Motor neuron (in vitro differentiated cells): ENCODE measurements at regions not wholly inside any gene's neighbourhood (a gene's known extent, or its start where the extent isn't known, plus 50 kb on each side); places are given as distances from the start of the nearest gene placed in this dataset.
"Not testable (repeated sequence)": the region's sequence is repeated elsewhere in the genome, so short reads cannot be mapped to it uniquely, and the experiment has no call there.

ENCODE experiments used
- ATAC-seq, 8 experiments: fragments of 200-7000 bp; cut with Tn5 transposase; replicated peaks in 6 of 8; 2 replicates each; pipeline ENCODE4 v1.8.0; 2021; ENCODE audit warnings: mild to moderate bottlenecking in 8 of 8, moderate library complexity in 8 of 8
- H3K27ac ChIP-seq, 2 donors: fragments of 250-450 bp; sonication (Bioruptor Pico); 2 replicates each; pipeline ENCODE4 v1.9.0; 2021; ENCODE audit warnings: antibody characterized with exemption in 2 of 2, mild to moderate bottlenecking in 2 of 2, moderate library complexity in 1 of 2
- H3K4me1 ChIP-seq, 2 donors: fragments of 250-450 bp; sonication (Bioruptor Pico); replicated peaks in 1 of 2; 2 replicates each; pipeline ENCODE4 v1.6.1; 2021; ENCODE audit warnings: antibody characterized with exemption in 2 of 2, mild to moderate bottlenecking in 2 of 2, moderate library complexity in 1 of 2
- H3K4me3 ChIP-seq, 5 donors: fragments of 250-450 bp; sonication (Bioruptor Pico); 2 replicates each; pipeline ENCODE4 v1.9.0; 2021; ENCODE audit warnings: antibody characterized with exemption in 5 of 5, mild to moderate bottlenecking in 5 of 5, moderate library complexity in 4 of 5
- WGBS, 10 experiments: fragments of 450-650 bp; shearing (Covaris generic); methylation state at CpG; one replicate each; pipeline ENCODE4 v1.0.0; 2022; 5-methylcytosine and 5-hydroxymethylcytosine counted together
- in situ Hi-C, 9 experiments: fragments of 400-800 bp; cut with MboI; loops; one replicate each; pipeline ENCODE4 v1.15.0; 2021; ENCODE audit warnings: low sequenced_read_pairs in 9 of 9, low pct_unique_long_range_greater_than_20kb in 2 of 9; ENCODE audit not compliant: unreplicated experiment in 9 of 9

- H3K4me3 ChIP-seq = no peak overlapping the region
- peak in 3 of 8 experiments; percentile 16 to 26 (median 18) for ATAC-seq
- H3K4me1 ChIP-seq = peaks cover 0 to 25% of the 10 kb centered on the region in 2 donors
- WGBS, 10 experiments = 43 to 100% (median 64%) methylated on average over 1 to 7 of the region's 7 CpGs
- in situ Hi-C loops = no loop called here
- no peak overlapping the region for H3K27ac ChIP-seq
Measured at GRCh38 chr6:97460394-97461080, 177.5 kb upstream of the MMS22L start.

- Histone ChIP-seq H3K4me3 (no peak overlapping the region), H3K4me1 (peaks cover 4 to 28% of the 10 kb centered on the region in 2 donors), H3K27ac (no peak overlapping the region)
- in situ Hi-C loops = no loop called here
- peak in 4 of 8 experiments; percentile 45 to 57 (median 50) for ATAC-seq
- 0 to 53% (median 15%) methylated on average over 1 to 3 of the region's 3 CpGs; no CpG with 5 or more reads in 1 of the 10 experiments for WGBS, 10 experiments
Measured at GRCh38 chr6:97461218-97461617, 178.2 kb upstream of the MMS22L start.

GRCh38 chr6:97462031-97462430 lies 179.0 kb upstream of the MMS22L start:
- ATAC-seq = no peak
- WGBS, 10 experiments = 44 to 100% (median 92%) methylated on average over 1 to 3 of the region's 3 CpGs; no CpG with 5 or more reads in 1 of the 10 experiments
- H3K4me1 ChIP-seq = peaks cover 9 to 36% of the 10 kb centered on the region in 2 donors
- no peak overlapping the region for H3K27ac ChIP-seq
- no peak overlapping the region for H3K4me3 ChIP-seq
- in situ Hi-C loops = no loop called here

- no peak for ATAC-seq
- Histone ChIP-seq H3K4me3 (no peak overlapping the region), H3K27ac (no peak overlapping the region), H3K4me1 (peaks cover 9 to 37% of the 10 kb centered on the region in 2 donors)
- in situ Hi-C loops = no loop called here
- 30 to 100% (median 52%) methylated on average over 1 to 4 of the region's 4 CpGs; no CpG with 5 or more reads in 2 of the 10 experiments for WGBS, 10 experiments
Measured at GRCh38 chr6:97462938-97463598, 180.1 kb upstream of the MMS22L start.

- WGBS, 10 experiments = 0 to 50% (median 7%) methylated on average over 1 to 5 of the region's 6 CpGs
- in situ Hi-C loops = no loop called here
- H3K4me3 ChIP-seq = no peak overlapping the region
- peak in 6 of 8 experiments; percentile 31 to 95 (median 80) for ATAC-seq
- peaks cover 9 to 30% of the 10 kb centered on the region in 2 donors for H3K4me1 ChIP-seq
- H3K27ac ChIP-seq = no peak overlapping the region
Measured at GRCh38 chr6:97465877-97466561, 183.0 kb upstream of the MMS22L start.

- in situ Hi-C loops = no loop called here
- Histone ChIP-seq H3K27ac (no peak overlapping the region), H3K4me1 (peaks cover 9 to 14% of the 10 kb centered on the region in 2 donors), H3K4me3 (no peak overlapping the region)
- no peak for ATAC-seq
Measured at GRCh38 chr6:97468981-97469380, 186.0 kb upstream of the MMS22L start.

GRCh38 chr6:97469451-97469850 lies 186.4 kb upstream of the MMS22L start:
- no peak overlapping the region for H3K27ac ChIP-seq
- H3K4me3 ChIP-seq = no peak overlapping the region
- peaks cover 9 to 14% of the 10 kb centered on the region in 2 donors for H3K4me1 ChIP-seq
- in situ Hi-C loops = no loop called here
- WGBS, 10 experiments = 0 to 100% (median 30%) methylated on average over 1 of the region's 1 CpG; no CpG with 5 or more reads in 3 of the 10 experiments
- ATAC-seq = no peak

GRCh38 chr6:97470322-97470721 lies 187.3 kb upstream of the MMS22L start:
- Histone ChIP-seq H3K4me3 (no peak overlapping the region), H3K4me1 (peaks cover 9 to 14% of the 10 kb centered on the region in 2 donors), H3K27ac (no peak overlapping the region)
- ATAC-seq = no peak
- WGBS, 10 experiments = 0 to 100% (median 84%) methylated on average over 1 to 2 of the region's 2 CpGs
- in situ Hi-C loops = no loop called here

- no peak for ATAC-seq
- H3K27ac ChIP-seq = no peak overlapping the region
- 50 to 100% (median 89%) methylated on average over 2 to 4 of the region's 4 CpGs; no CpG with 5 or more reads in 1 of the 10 experiments for WGBS, 10 experiments
- no peaks in the 10 kb centered on the region for H3K4me1 ChIP-seq
- no peak overlapping the region for H3K4me3 ChIP-seq
- in situ Hi-C loops = no loop called here
Measured at GRCh38 chr6:97473979-97474378, 191.0 kb upstream of the MMS22L start.

GRCh38 chr6:97497713-97498331 lies 214.8 kb upstream of the MMS22L start:
- WGBS, 10 experiments = 0 to 80% (median 27%) methylated on average over 1 to 4 of the region's 4 CpGs; no CpG with 5 or more reads in 2 of the 10 experiments
- peaks cover 0 to 3% of the 10 kb centered on the region in 2 donors for H3K4me1 ChIP-seq
- H3K27ac ChIP-seq = no peak overlapping the region
- in situ Hi-C loops = loop anchor here in 1 of 9 experiments (25.0 kb wide), 1 partner anchor 539 kb away; no protein-coding TSS in a partner anchor
- no peak overlapping the region for H3K4me3 ChIP-seq
- ATAC-seq = peak; percentile 85 to 100 (median 98)

- 17 to 100% (median 80%) methylated on average over 1 to 2 of the region's 2 CpGs; no CpG with 5 or more reads in 3 of the 10 experiments for WGBS, 10 experiments
- in situ Hi-C loops = no loop called here
- no peak overlapping the region for H3K4me3 ChIP-seq
Measured at GRCh38 chr6:97501853-97502252, 218.8 kb upstream of the MMS22L start.

GRCh38 chr6:97508646-97509045 lies 225.6 kb upstream of the MMS22L start:
- Histone ChIP-seq H3K4me1 (no peaks in the 10 kb centered on the region), H3K4me3 (no peak overlapping the region), H3K27ac (no peak overlapping the region)
- peak in 2 of 8 experiments; percentile 53 to 64 for ATAC-seq
- in situ Hi-C loops = no loop called here
- WGBS, 10 experiments = 0 to 100% (median 83%) methylated on average over 1 of the region's 1 CpG; no CpG with 5 or more reads in 5 of the 10 experiments

More at GRCh38 chr6:97501853-97502252, 218.8 kb upstream of the MMS22L start:
- ATAC-seq = peak in 2 of 8 experiments; percentile 41 to 48
- Histone ChIP-seq H3K27ac (no peak overlapping the region), H3K4me1 (peaks cover 0 to 3% of the 10 kb centered on the region in 2 donors)

GRCh38 chr6:97513260-97513659 lies 230.2 kb upstream of the MMS22L start:
- H3K4me1 ChIP-seq, H3K4me3 ChIP-seq, in situ Hi-C loops, ATAC-seq, H3K27ac ChIP-seq: not testable (repeated sequence)
